ENCODE measurements at regions not wholly inside any gene's neighbourhood (a gene's known extent, or its start where the extent isn't known, plus 50 kb on each side); places are given as distances from the start of the nearest gene placed in this dataset.

DNA sequence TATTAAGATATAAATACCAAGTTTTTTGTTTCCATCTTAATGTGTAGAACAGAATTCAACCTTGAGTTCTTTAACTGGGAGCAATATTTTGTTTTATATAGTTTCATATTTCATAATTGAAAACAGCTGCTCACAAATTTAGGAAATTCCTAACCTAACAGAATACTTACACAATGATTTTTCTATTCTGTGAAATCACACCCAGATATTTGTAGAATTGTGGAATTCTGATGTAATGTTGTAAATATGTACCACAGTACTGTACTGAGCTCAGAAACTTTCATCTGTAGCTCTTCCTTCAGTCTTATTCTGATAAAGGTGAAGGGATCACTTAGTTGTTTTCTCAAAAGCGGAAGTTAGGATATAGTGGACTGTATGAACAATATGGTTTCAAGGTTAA is 143.4 kb upstream of the GLI3 start:
- no peak for TF ChIP-seq POLR2A (IDR thresholded peaks at IDR 0.05)
- TF ChIP-seq, protein P1, sequence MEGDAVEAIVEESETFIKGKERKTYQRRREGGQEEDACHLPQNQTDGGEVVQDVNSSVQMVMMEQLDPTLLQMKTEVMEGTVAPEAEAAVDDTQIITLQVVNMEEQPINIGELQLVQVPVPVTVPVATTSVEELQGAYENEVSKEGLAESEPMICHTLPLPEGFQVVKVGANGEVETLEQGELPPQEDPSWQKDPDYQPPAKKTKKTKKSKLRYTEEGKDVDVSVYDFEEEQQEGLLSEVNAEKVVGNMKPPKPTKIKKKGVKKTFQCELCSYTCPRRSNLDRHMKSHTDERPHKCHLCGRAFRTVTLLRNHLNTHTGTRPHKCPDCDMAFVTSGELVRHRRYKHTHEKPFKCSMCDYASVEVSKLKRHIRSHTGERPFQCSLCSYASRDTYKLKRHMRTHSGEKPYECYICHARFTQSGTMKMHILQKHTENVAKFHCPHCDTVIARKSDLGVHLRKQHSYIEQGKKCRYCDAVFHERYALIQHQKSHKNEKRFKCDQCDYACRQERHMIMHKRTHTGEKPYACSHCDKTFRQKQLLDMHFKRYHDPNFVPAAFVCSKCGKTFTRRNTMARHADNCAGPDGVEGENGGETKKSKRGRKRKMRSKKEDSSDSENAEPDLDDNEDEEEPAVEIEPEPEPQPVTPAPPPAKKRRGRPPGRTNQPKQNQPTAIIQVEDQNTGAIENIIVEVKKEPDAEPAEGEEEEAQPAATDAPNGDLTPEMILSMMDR (IDR thresholded peaks at IDR 0.05): no peak
